GM18867 (cell line): ENCODE measurements at regions not wholly inside any gene's neighbourhood (a gene's known extent, or its start where the extent isn't known, plus 50 kb on each side); places are given as distances from the start of the nearest gene placed in this dataset.

Experiments
- ATAC-seq: cut with Tn5 transposase; IDR thresholded peaks from one replicate; pipeline ENCODE4 v1.9.1; 2021; ENCODE audit warnings: mild to moderate bottlenecking, moderate library complexity; ENCODE audit not compliant: unreplicated experiment

DNA sequence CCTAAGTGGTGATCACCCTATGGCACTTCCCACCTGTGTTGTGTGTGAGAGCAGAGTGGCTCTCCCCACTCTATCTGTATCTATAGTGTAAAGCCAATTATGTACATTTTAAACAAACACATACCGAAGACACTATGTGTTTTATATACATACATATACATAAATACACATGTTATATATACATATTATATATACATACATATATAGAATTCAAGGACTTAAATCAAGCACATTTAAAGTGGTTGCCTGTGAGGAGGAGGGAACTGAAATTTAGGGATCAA, 246.6 kb downstream of the LY86 start:
- ATAC-seq: no peak

- ATAC-seq: no peak
Observed at GRCh38 chr6:6836609-6837406, 248.3 kb downstream of the LY86 start.

- no peak for ATAC-seq
Observed at GRCh38 chr6:6837541-6838080, 249.1 kb downstream of the LY86 start.

- ATAC-seq: peak; percentile 73
Observed at GRCh38 chr6:6840831-6841291, 252.3 kb downstream of the LY86 start.

- no peak for ATAC-seq
Observed at GRCh38 chr6:6841571-6841970, 253.1 kb downstream of the LY86 start.

DNA sequence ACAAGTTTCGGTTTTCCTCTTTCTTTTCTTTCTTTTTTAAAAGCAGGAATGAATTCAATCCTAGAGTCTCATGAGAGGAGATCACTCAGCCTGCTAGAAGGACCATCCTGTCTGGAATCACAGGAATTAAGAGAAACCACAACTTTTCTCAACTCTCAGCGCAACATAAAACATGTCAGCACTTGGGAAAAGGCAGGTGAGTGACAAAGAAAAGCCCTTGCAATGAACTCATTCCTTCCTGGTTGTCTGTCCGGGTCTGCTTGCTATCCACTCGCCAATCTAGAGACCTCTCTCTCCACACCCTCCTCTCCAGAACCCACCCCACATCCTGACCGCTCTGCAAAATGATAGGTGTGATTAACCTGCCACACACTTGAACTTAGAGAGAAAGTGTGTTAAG, 253.8 kb downstream of the LY86 start:
- ATAC-seq: no peak

DNA sequence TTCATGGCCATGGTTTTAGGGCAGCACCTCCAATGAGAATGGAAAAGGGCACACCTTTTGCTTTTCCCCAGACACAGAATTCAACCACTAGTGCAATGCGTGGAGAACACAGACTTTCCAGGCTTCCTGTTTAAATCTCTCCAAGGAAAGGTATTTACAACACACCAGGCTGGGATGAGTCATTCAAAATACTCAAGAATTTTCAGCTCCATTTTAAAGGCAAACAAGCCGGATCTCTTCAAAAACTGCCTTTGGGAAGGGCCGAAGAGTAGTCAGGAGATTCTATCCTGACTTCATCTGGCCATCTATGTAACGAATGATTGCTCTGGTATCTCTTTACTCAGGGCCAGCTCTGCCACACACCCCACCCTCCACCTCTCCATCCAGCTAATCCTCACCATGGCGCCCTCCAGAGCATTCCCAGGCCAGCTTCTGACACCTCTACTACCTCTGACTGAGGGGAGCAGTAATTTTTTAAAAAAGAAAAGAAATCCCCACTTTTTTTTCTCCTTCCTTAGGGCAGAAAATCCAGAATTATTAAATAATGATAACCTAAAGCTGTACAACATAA, 254.6 kb downstream of the LY86 start:
- ATAC-seq: no peak

GRCh38 chr6:6843777-6844176, 255.3 kb downstream of the LY86 start:
- no peak for ATAC-seq

DNA sequence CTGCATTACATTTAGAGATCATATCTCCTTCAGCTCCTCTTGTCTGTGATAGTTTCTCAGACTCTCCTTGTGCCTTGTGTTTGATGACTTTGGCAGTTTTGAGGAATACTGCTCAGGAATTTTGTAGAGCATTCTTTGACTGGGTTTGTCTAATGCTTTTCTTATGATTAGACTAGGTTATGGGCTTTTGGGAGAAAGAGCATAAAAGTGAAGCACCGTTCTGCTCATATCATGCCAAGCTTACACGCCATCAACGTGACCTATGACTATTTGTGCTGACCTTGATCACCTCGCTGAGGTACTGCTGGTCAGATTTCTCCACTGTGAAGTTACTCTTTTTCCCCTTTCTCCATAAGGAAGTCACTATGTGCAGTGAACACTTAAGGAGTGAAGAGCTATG, 256.0 kb downstream of the LY86 start:
- ATAC-seq: no peak

- no peak for ATAC-seq
Observed at GRCh38 chr6:6845603-6846002, 257.1 kb downstream of the LY86 start.

- no peak for ATAC-seq
Observed at GRCh38 chr6:6847591-6847990, 259.1 kb downstream of the LY86 start.

DNA sequence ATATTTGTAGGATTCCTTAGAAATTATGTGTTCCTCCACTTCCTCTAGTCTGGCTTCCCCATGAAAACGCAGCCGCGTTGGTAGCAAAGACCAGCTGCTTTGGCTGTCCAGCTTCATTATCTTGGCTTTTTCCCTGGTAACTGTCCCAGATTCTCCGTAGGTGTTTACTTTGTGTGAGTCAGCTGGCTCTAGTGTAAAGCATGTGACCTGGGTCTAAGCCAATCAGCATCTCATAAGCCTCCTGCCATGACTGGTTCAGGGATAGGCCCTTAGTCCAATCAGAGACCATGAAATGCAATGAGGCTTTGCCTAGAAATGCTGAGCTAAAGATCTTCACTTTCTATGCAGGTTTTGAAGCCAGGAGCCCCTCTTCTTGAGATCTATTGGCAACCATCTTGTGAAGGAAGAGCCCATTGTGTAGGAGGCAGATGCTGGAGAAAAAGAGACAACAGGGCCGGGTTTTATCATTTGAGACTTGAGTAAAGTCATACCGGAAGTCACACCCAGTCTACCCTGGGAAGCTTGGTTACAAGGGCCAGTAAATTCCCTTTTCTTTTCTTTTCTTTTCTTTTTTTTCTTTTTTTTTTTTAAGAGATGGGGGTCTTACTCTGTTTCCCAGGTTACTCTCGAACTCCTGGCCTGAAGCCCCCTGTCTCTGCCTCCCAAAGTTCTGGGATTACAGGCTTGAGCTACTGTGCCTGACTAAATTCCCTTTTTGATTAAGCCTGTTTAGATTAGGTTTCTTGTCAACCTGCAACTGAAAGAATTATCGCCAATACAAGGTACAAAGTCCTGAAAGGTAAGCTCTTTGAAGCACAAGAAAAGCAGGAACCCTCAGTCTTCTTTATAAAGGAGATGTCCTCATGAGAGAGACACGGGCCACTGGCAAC, 256.5 kb upstream of the RREB1 start:
- no peak for ATAC-seq

- ATAC-seq: no peak
Observed at GRCh38 chr6:6851949-6852261, 255.9 kb upstream of the RREB1 start.

DNA sequence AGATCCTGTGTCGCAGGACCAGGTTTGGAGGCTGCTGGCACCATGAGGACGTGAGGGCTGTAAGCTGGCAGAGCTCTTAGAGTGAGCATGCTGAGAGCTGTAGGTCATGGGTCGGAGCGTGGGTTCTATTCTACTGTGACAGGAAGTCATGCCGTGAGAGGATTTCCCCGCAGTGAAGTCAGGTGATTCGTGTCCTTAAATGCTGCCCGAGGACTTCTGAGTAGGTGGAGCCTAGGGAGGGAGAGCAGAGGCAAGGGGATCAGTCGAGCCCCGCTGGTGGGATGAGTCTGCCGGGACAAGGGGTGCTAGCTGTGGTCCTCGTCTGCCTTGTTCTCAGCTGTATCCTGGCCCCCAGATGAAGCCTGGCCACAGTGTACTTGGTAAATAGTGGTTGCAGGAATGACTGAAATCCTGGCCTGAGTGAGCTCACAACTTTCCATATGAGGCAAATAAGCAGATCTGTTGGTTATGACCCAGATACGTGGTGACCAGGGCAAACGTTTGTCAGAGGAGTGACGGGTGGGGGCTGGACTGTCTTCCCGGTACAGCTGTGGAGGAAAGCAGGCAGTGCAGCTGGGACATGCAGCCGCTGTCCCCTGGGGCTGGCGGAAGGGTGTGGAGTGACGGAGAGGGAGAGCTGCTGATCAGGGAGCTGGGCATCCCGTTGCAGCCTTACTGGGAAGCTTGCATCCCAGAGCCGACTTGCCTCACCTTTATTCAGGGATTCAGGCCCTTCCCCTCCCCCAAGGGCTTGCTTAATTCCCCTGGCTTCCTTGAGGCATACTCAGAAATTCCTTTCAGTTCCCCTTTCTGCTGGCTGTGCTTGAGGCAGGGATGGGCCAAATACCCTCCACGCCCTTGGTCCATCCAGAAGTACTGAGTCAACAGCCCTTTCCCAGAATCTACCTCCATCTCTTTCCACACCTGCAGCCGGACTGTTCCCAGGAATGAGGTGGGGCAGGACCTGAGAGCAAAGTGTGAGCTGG, 250.9 kb upstream of the RREB1 start:
- peak; percentile 88 for ATAC-seq

DNA sequence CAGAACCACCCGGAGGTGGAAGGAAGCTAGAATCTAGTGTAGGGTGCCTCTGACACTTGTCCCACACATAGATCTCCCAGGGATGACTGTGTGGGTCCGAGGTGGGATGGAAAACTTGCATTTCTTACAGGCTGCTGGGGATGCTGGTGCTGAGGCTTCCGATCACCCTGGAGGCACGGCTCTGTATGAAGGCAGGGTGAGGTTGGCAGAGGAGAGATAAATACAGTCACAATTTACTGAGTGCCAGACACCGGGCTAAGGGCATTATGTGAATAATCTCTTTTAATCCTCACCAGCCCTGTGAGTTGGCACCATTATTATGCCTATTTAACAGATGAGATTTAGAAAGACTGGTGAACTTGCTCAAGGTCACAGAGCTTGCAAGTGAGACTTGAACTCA, 250.2 kb upstream of the RREB1 start:
- ATAC-seq: no peak

DNA sequence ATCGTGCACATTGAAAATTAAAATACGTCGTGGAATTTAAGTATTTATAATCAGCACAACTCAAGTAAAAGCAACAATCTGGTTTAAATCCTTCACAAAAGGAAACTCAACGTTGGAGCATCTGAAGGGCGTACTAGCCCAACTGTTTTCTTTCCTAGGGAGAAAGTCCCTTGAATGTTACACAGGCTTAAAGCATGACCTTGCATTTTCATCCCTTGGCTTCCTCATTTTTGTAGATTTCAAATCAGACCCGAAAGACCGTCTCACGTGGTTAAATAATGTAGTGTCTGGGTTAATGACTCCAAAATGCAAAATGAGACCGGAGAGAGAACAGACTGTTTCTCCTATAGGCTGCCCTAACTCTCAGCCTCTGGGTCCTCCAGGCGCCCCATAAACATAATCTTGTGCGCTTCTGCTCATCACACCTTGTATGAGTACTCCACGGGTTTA, 249.2 kb upstream of the RREB1 start:
- no peak for ATAC-seq

GRCh38 chr6:6859105-6859504, 248.7 kb upstream of the RREB1 start:
- ATAC-seq: no peak

- no peak for ATAC-seq
Observed at GRCh38 chr6:6859722-6860121, 248.0 kb upstream of the RREB1 start.

GRCh38 chr6:6860863-6861262, 246.9 kb upstream of the RREB1 start:
- no peak for ATAC-seq

GRCh38 chr6:6861351-6861894, 246.3 kb upstream of the RREB1 start:
- no peak for ATAC-seq
